Head of caudate nucleus (tissue), 42 donors: ENCODE measurements at regions not wholly inside any gene's neighbourhood (a gene's known extent, or its start where the extent isn't known, plus 50 kb on each side); places are given as distances from the start of the nearest gene placed in this dataset.
"Not testable (repeated sequence)": the region's sequence is repeated elsewhere in the genome, so short reads cannot be mapped to it uniquely, and the experiment has no call there.

Source experiments
- DNase-seq, 42 donors: peaks; one replicate each; pipeline versions ENCODE4 v3.0.0 to v3.0.0-alpha.2; 2020 to 2021; ENCODE audit warnings: mixed read lengths in 7 of 42
- intact Hi-C: fragments of 100-400 bp; cut with DNase I; formaldehyde crosslinking; loops from one replicate; pipeline ENCODE4 v1.15.0; 2022

- no peak for DNase-seq
- intact Hi-C loops = no loop called here
Observed at GRCh38 chrY:13756615-13757014, 52.9 kb downstream of the TMSB4Y start.

- intact Hi-C loops = no loop called here
- no peak for DNase-seq
Observed at GRCh38 chrY:13766040-13766439, 62.3 kb downstream of the TMSB4Y start.

DNA sequence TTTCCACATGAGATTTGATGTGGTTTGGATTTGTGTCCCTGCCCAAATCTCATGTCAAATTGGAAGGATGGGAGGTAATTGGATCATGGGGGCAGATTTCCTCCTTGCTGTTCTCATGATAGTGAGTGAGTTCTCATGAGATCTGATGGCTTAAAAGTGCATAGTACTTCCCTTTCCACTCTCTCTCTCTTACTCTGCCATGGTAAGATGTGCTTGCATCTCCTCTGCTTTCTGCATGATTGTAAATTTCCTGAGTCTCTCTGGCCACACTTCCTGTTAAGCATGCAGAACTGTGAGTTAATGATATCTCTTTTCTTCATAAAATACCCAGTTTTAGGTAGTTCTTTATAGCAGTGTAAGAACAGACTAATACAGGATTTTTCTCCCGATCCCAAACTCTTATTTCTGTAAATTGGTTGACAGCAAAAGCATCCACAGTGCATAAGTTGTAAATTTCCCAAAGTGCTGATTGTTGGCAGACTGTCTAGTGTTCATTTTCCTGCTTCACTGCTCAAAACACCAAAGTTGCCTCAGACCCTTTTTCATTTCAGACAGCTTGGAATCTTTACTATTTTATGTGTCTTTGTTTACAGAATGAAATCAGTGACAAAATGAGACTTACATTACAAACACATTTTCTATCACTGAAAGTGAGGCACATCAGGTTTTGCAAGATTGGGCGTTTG lies 86.6 kb downstream of the TMSB4Y start:
- no peak for DNase-seq
- intact Hi-C loops = no loop called here

DNA sequence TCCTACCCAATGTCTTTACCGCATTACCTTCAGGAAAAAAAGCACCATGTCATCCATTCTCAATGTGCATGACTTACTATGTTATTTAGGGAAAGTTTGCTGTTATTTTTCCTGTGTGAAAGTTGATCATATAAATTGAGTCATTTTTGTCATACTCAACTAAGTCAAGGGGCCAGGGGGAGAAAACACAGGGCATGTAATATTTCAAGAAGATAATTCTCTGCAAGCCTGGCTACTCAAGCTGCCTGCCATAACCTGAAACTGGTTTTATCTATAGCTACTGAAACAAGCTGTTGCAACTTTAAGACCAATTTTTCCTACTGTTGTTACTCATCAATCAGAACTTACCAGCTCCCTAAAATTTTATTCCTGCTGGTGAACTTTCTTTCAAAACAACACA lies 91.4 kb downstream of the TMSB4Y start:
- intact Hi-C loops = no loop called here
- DNase-seq = no peak

DNA sequence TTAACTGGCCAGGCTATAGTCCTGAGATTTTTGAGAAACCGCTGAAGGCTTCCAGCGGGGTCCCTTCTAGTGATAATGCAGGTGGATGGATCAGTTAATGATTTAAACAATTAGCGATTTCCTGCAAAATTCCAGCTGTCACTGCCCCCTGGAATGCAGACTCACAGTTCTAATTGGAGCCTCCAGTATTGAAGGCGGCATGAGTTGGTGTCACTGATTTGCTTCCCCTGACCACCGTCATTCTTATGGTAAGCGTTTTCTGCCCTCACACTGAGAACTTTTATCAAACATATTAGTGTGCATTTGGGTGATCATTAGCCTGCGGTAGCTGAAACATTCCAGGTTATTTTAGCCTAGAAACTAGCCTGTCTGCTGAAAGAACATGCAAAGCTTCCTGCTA lies 99.1 kb downstream of the TMSB4Y start:
- no peak for DNase-seq
- intact Hi-C loops = no loop called here

DNA sequence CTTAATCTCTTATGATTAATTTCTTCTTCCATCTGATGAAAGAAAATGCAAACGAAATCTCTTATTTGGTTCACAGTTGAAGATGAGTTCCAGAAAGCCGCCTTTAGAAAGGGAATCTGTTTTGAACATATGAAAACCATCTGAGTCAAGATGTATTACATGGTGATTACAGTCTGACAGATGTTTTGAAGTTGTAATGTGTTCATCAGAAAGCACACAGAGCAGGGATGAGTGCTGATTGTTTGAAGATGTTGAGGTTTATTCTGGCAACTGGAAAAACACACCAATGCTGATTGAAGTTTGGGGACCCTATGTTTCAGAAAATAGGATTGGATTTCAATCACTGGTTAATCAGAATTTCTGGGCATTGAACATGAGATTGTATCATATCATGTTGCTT lies 99.7 kb downstream of the TMSB4Y start:
- no peak for DNase-seq
- intact Hi-C loops = no loop called here

DNA sequence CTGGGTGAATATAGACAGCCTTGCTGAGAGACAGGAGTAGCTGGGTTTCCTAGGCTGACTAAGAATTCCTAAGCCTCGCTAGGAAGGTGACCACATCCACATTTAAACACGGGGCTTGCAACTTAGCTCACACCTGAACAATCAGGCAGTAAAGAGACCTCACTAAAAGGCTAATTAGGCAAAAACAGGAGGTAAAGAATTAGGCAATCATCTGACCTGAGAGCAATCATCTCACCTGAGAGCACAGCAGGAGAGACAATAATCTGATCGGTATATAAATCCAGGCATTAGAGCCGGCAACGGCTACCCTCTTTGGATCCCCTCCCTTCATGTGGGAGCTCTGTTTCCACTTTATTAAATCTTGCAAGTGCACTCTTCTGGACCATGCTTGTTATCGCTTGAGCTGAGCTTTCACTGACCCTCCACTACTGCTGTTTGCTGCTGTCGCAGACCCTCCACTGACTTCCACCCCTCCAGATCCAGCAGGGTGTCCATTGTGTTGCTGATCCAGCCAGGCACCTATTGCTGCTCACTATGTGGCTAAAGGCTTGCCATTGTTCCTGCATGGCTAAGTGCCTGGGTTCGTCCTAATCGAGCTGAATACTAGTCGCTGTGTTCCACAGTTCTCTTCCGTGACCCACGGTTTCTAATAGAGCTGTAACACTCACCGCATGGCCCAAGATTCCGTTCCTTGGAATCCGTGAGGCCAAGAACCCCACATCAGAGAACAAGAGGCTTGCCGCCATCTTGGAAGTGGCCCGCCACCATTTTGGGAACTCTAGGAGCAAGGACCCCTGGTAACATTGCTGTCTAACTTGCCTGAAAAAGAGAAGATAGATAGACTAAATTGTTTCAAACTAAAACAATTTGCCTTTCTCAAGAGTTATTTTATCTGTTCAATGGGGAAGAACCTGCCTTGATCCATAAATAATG lies 100.7 kb downstream of the TMSB4Y start:
- intact Hi-C loops = no loop called here
- DNase-seq = peak in 3 of 42 donors; percentile 0 to 8 (median 2)

DNA sequence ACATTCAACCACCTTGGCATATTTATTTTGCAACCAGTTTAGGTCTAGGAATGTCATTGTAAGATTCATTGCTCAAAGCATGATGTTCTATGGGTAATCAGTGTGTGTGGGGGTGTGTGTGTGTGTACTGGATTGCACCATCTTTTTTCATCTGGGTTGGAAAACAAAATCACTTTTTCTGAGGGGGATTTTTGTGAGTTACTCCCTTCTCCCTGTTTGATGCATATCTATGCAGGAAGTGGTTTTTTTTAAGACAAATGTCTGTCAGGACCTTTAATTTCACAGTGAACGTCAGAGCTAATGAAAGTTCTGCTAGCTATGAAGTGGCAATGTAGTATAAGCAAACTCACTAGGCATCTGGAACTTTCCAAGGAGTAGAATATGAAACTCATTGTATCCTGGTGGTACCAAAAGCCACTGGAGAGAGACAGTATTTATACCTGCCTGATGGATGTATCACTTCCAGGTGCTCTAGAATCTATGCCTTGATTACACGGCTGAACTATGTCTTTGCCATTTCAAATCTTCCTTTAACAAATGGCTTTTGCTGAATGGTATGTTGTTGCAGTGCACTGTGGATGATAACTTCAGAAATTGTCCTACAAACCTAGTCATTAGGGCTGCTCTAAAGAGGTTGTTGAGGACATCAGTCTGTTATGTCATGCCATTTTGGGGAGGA lies 101.5 kb downstream of the TMSB4Y start:
- intact Hi-C loops = no loop called here
- no peak for DNase-seq

DNA sequence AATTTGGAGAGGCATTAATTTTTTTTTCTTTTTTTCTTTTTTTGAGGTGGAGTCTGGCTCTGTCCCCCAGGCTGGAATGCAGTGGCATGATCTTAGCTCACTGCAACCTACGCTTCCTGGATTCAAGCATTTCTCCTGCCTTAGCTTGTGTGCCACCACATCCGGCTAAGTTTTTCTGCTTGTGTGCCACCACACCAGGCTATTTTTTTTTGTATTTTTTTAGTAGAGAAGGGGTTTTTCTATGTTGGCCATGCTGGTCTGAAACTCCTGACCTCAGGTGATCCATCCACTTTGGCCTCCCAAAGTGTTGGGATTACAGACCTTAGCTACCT lies 102.0 kb downstream of the TMSB4Y start:
- DNase-seq = no peak
- intact Hi-C loops = no loop called here

DNA sequence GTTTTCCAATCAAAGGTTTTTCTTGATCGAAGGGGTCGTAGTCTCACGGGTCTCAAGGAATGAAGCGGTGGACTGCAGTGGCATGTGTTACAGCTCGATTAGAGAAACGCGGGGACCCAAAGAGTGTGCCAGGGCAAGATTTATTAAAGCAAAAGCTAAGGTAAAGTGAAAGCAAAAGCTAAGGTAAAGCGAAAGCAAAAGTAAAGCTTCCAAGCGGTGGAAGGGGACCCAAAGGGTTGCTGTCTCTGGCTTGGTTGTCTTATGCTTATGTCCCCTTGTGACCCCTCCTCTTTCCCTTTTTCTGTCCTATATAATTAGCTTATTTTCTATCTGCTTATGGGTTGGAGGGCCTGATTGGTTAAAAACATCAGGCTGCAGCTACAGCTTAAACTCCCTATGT lies 126.4 kb downstream of the TMSB4Y start:
- no peak for DNase-seq
- intact Hi-C loops = no loop called here

DNA sequence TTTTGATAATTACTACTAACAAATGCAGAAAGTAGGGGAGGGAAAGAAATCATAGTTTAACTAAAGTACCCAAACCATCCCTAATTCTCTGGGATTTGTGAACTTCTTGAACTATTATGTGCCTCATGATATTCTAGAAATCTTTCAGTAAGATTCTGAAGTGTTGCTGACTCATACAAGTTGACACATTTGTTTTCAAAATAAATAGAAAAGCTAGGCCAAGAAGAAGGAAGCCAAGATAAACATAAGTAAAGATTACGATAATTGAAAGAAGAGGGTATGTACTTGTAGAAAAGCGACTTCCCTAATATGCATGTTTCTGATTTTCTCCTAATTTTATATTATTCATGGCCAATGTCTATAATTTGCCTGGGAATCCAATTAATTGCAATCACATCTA lies 140.7 kb downstream of the TMSB4Y start:
- intact Hi-C loops = no loop called here
- DNase-seq = no peak

DNA sequence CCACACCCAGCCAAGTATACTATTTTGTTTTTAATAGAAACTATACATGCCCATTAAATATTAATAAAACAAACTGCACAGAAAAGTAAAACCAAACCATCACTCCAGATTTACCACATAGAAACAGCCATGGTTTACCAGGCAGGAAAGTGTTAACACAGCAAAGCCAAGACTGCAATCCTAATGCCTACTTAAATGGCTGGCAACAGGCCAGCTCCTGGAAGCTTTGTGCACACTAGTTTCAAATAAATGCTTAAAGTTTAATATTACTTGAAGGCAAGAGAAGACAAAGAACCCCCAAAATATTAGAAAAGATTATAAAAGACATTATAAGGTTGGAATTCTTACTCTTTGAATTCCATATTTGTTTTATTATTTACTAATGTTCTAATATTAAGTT lies 141.0 kb downstream of the VCY start:
- DNase-seq = no peak
- intact Hi-C loops = no loop called here

- no peak for DNase-seq
- intact Hi-C loops = no loop called here
Observed at GRCh38 chrY:13869611-13870010, 116.7 kb downstream of the VCY start.

DNA sequence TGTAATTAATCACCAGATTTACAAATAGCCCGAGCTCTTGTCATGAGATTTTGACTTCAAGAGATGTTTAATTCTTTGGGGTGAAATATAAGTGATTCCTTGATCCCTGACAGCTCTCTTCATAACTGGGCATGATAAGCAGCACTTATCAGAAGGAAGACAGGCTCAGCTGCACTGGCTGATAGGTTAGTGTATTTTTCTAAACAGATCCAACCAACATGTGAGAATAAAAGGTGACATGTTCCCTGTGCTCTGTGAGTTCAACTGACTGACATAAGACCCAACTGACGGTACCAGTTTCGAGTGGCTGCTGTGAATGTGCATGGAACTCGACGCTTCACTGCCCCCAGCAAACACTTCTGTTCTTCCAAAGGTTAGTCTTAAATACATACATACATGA lies 114.8 kb downstream of the VCY start:
- no peak for DNase-seq
- intact Hi-C loops = no loop called here

GRCh38 chrY:13872696-13873095 lies 113.6 kb downstream of the VCY start:
- intact Hi-C loops = no loop called here
- DNase-seq = no peak

- intact Hi-C loops = no loop called here
- no peak for DNase-seq
Observed at GRCh38 chrY:13878506-13878905, 107.8 kb downstream of the VCY start.

GRCh38 chrY:13881096-13881495 lies 105.2 kb downstream of the VCY start:
- intact Hi-C loops = no loop called here
- DNase-seq = no peak

DNA sequence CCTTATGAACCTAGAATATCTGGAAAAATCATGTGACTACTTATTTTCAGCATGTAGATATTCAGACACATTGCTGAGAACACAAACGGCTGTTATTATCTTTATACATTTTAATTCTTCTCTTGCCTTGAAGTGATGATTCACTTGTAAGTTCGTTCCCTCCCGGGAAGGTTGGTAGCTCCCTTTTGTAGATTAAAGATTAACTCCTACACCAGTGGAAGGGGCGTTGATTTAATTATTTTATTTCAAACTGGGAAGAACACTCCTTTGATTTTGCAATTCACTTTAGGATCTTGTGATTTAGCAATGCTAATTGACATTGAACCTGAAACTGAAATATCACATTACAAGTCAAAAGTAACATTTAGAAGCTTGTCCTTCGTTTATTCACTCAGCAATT lies 103.4 kb downstream of the VCY start:
- intact Hi-C loops = no loop called here
- peak in 3 of 42 donors; percentile 11 to 42 (median 14) for DNase-seq

DNA sequence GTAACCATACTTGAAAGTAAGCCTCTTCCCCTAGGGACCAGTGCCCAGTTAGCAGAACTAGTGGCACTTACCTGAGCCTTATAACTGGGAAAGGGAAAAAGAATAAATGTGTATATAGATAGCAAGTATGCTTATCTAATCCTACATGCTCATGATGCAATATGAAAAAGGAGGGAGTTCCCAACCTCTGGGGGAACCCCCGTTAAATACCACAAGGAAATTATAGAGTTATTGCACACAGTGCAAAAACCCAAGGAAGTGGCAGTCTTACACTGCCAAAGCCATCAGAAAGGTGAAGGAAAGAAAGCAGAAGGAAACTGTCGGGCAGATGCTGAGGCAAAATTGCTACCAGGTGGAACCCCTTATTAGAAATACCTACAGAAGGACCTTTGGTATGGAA lies 92.2 kb downstream of the VCY start:
- intact Hi-C loops, DNase-seq: not testable (repeated sequence)

DNA sequence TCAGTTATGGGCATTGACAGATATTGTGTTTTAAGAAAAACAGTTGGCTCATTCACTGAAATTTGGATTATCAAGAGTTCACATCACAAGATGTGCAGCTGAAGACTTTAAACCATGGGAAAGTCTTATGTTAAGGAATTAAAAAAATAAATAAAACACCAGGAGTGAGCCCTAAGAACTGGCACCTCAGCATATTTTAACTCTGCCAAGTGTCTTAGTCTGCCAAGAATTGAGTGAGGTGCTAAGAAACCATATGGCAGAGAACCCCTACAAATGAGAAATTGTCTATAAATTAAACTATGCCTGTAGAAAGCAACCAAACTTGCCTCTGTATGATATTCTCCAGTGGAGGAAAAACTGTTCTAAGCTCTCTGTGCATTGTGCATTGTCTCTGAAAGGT lies 78.5 kb downstream of the VCY start:
- no peak for DNase-seq
- intact Hi-C loops = no loop called here
